ENCODE measurements at regions not wholly inside any gene's neighbourhood (a gene's known extent, or its start where the extent isn't known, plus 50 kb on each side); places are given as distances from the start of the nearest gene placed in this dataset.

DNA sequence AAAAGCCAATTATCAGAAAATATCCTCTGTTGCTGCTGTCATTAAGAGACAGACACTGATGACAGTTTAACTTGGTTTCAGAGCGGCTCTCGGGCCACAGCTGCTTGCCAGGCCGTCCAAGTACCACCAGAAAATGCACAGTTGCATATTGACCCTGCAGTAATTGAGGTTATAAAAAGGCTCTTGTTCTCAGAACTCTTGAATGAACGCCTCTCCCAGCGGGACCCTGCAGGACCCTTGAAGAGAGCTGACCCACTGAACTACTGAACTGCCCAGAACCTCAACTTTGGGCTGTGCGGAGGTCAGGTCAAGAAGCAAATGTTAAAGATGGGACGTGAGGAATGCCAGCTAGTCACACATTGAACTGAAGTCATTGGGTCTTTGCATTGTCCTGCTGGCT, 1559.0 kb upstream of the SLC10A2 start:
- TF ChIP-seq, protein P1, sequence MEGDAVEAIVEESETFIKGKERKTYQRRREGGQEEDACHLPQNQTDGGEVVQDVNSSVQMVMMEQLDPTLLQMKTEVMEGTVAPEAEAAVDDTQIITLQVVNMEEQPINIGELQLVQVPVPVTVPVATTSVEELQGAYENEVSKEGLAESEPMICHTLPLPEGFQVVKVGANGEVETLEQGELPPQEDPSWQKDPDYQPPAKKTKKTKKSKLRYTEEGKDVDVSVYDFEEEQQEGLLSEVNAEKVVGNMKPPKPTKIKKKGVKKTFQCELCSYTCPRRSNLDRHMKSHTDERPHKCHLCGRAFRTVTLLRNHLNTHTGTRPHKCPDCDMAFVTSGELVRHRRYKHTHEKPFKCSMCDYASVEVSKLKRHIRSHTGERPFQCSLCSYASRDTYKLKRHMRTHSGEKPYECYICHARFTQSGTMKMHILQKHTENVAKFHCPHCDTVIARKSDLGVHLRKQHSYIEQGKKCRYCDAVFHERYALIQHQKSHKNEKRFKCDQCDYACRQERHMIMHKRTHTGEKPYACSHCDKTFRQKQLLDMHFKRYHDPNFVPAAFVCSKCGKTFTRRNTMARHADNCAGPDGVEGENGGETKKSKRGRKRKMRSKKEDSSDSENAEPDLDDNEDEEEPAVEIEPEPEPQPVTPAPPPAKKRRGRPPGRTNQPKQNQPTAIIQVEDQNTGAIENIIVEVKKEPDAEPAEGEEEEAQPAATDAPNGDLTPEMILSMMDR (IDR thresholded peaks at IDR 0.05) = no peak
- no peak for TF ChIP-seq POLR2A (IDR thresholded peaks at IDR 0.05)
